GM12872 (cell line): ENCODE measurements at regions not wholly inside any gene's neighbourhood (a gene's known extent, or its start where the extent isn't known, plus 50 kb on each side); places are given as distances from the start of the nearest gene placed in this dataset.

Experiments
- CTCF ChIP-seq: IDR thresholded peaks from 3 replicates; pipeline ENCODE4 v1.5.1; 2011; ENCODE audit warnings: low read depth, mild to moderate bottlenecking, low read length, moderate library complexity; ENCODE audit not compliant: insufficient read depth

- TF ChIP-seq CTCF = no peak
Measured at GRCh38 chr10:21043044-21043443, 145.9 kb upstream of the NEBL start.

- no peak for TF ChIP-seq CTCF
Measured at GRCh38 chr10:21042536-21042935, 145.4 kb upstream of the NEBL start.

GRCh38 chr10:21041763-21042458 is 144.8 kb upstream of the NEBL start:
- TF ChIP-seq CTCF = no peak

- no peak for TF ChIP-seq CTCF
Measured at GRCh38 chr10:21039721-21040120, 142.6 kb upstream of the NEBL start.

- TF ChIP-seq CTCF = no peak
Measured at GRCh38 chr10:21036757-21037156, 139.6 kb upstream of the NEBL start.

- no peak for TF ChIP-seq CTCF
Measured at GRCh38 chr10:21034241-21034640, 137.1 kb upstream of the NEBL start.

- no peak for TF ChIP-seq CTCF
Measured at GRCh38 chr10:21032587-21033319, 135.6 kb upstream of the NEBL start.
